GM21529 (cell line): ENCODE measurements at regions not wholly inside any gene's neighbourhood (a gene's known extent, or its start where the extent isn't known, plus 50 kb on each side); places are given as distances from the start of the nearest gene placed in this dataset.
A peak's percentile ranks its signal among the peaks of the same experiment; 100 is the strongest.
"Not testable (repeated sequence)": the region's sequence is repeated elsewhere in the genome, so short reads cannot be mapped to it uniquely, and the experiment has no call there.

ENCODE experiments used
- ATAC-seq: cut with Tn5 transposase; IDR thresholded peaks from one replicate; pipeline ENCODE4 v1.9.1; 2021; ENCODE audit not compliant: unreplicated experiment

- ATAC-seq: no peak
These were observed 89.1 kb upstream of the C1GALT1C1 start for GRCh38 chrX:120718969-120719368.

- ATAC-seq: not testable (repeated sequence)
These were observed 72.5 kb upstream of the C1GALT1C1 start for GRCh38 chrX:120702337-120702736.

- peak; percentile 77 for ATAC-seq
These were observed 67.2 kb upstream of the C1GALT1C1 start for GRCh38 chrX:120697053-120697452.

- ATAC-seq: no peak
These were observed 62.5 kb upstream of the C1GALT1C1 start for GRCh38 chrX:120692319-120692718.

GRCh38 chrX:120690941-120691340 lies 61.1 kb upstream of the C1GALT1C1 start:
- no peak for ATAC-seq

GRCh38 chrX:120690344-120690743 lies 60.5 kb upstream of the C1GALT1C1 start:
- no peak for ATAC-seq

GRCh38 chrX:120680090-120680489 lies 50.2 kb upstream of the C1GALT1C1 start:
- no peak for ATAC-seq
